HG03571 (cell line): ENCODE measurements at regions not wholly inside any gene's neighbourhood (a gene's known extent, or its start where the extent isn't known, plus 50 kb on each side); places are given as distances from the start of the nearest gene placed in this dataset.

Experiments used
- ATAC-seq: cut with Tn5 transposase; IDR thresholded peaks from one replicate; pipeline ENCODE4 v1.9.1; 2021; ENCODE audit not compliant: unreplicated experiment

DNA sequence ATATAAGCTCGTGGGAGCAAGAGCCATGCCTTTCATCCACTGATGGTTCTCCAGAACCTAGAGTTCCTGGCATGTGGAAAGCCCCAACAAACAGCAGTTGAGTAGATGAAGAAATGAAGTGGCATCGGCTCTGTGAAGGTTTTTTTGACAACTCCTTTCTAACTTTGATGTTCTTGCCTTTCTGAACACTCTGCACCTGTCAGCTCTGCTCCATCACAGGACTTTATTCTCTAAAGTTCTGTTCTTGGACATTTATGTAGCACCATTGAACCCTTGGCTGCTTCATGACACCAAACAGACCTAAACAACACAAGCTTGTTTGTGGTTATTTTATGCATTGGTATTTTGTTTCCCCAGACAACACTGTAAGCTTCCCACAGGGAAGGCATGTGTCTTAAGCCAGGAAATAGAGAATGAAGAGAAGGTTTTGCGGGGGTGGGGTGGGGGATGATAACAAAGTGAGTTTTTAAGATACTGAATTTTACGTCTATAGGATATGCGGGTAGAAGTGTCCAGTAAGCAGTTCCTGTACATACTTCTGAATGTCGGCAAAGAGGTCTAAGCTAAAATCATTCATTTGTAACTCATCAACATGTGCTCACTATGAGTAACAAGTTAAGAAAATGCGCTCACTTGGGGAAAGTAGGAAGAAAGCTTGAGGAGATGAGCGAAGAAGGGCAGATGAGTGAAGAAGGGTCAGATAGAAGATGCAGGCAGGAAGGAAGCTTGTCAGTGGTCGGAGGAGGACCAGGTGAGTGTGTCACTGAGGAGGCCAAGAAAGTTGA is 146.0 kb upstream of the PLEKHG7 start:
- peak; percentile 32 for ATAC-seq

DNA sequence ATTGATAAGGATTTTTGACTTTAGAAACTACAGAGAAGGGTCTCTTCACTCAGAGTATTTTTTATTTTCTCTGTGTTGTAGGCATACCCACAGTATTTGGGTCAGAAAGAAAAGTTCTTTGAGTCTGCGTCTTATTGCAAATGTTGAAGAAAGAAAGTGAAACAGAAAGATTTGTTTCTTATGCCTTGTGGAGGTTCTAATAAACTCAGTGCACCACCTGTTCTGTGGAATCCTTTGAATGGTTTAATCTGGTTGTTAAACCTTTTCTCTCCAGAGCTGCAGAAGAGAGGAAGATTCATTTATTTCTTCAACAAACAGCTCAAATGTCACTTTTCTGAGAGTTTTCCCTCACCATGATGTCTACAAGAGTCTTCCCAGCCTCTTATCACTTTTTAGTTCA is 146.6 kb upstream of the PLEKHG7 start:
- no peak for ATAC-seq

DNA sequence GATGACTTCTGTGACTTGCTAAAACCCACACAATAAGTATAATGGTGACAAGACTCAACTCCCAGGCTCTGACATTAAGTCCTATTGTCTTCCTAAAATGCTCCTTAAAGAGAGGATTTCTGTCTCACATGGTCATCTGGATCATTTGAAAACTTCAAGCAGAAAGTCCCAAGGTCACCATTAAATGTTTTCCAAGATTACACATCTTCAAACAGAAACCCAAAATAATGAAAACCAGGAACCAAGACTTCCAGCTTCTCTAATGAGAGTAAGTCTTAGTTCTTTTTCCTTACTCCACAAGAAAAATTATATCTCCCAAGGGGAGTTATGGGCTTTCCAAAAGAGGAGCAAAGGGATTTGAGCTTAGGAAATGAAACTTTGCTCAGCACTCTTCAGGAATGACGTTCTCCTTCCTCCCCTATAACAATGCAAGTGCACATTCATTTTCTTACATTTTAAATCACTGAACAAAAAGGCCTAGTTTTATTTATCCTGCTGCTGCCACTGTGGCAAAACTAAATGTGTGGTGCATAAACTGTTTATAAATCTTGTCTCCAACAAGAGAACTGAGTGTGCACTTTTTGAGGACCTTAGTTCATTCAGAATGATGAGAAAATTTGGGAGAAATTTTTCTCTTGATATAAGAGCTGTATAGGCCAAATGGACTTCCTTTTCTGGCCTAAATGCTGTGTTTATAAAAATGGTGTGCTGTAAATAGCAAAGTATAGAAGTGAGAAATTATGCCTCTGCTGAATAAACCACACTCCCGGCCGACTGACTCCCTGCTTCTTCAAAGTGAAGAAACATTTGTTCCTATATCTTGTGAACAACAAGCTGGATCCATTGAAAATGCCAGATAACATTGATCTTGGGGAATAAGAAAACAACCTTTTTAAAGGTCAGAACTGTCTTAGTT is 148.4 kb upstream of the PLEKHG7 start:
- no peak for ATAC-seq

GRCh38 chr12:92553389-92553788 is 149.4 kb upstream of the PLEKHG7 start:
- no peak for ATAC-seq

GRCh38 chr12:92552412-92553108 is 150.2 kb upstream of the PLEKHG7 start:
- ATAC-seq, result no peak

- ATAC-seq, result peak; percentile 58
Measured at GRCh38 chr12:92551853-92552397, 150.9 kb upstream of the PLEKHG7 start.

- ATAC-seq, result no peak
Measured at GRCh38 chr12:92551210-92551609, 151.6 kb upstream of the PLEKHG7 start.

DNA sequence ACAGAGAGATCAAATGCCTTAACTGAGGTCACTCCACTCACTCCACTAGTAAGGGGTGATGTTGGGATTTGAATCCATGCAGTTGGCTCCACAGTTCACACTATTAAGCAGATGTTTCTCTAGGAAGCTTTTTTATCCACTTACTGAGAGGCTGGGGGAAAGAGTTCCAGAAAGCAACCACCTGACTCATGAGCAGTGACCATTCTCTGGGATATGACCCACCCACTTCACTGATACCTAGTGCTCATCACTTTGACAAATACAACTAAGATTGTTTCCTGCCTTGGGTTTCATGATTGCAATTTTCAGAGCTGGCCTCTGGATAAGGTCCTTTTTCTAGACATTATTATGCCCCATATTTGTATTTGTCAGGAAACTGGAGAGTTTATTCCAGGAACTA is 152.1 kb upstream of the PLEKHG7 start:
- no peak for ATAC-seq

- no peak for ATAC-seq
Measured at GRCh38 chr12:92550254-92550653, 152.5 kb upstream of the PLEKHG7 start.

DNA sequence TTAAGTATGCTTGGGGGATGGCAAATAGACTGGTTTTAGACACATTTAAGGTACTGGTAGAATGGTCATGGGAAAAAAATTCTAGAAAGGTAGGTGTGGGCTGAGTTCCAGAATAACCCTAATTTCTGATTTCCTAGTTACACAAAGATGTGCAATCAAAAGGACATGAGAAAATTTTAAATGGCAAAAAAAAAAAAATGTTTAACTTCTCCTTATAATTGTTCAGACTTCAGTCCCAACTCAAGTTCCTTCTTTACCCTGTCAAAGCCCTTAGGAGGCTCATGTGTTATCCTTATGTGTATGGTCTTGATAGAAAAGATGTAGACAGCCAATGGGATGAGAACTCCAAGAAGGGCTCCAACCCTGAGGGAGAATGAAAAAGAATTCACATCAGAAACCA is 153.3 kb upstream of the PLEKHG7 start:
- ATAC-seq, result no peak

DNA sequence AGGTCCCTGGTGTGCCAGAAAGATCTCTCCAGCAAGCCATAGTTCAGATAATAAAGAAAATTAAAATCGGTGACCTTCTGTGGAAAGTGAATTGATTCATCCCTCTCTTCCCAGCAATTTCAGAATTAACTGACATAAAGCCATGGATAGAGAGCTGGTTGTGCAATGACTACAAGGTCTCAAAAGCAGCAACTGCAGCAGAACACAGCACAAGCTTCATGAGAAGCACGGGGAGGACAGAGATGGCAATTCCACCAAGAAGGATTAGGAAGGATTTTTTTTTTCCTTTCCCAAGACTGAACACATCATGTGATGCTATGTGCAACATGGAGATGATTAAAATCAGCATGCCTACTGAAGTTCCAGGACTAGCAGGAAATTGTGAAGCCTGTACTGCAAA is 154.9 kb upstream of the PLEKHG7 start:
- ATAC-seq, result no peak

DNA sequence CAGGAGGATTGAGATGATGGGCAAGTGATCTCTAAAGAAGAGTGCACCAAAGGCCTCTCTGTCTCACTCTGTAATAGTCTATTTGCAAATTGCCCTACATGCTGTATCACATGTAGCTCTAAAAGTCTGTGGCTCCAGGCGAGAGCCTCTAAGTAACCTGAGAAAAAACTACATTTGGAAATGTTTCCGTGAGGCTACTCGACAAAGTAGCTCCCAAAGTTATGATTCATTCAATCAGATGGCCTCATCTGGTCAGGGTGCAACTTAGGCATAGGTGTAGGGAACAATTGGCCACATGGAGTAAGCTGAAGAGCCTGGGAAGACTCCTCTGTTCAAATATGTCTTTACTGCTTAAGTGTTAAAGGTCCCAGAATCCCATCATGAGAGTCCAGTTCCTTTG is 155.4 kb upstream of the PLEKHG7 start:
- no peak for ATAC-seq

GRCh38 chr12:92546635-92547348 is 156.0 kb upstream of the PLEKHG7 start:
- peak; percentile 79 for ATAC-seq

- peak; percentile 35 for ATAC-seq
Measured at GRCh38 chr12:92546259-92546634, 156.5 kb upstream of the PLEKHG7 start.

GRCh38 chr12:92544322-92544721 is 158.5 kb upstream of the PLEKHG7 start:
- ATAC-seq, result no peak

DNA sequence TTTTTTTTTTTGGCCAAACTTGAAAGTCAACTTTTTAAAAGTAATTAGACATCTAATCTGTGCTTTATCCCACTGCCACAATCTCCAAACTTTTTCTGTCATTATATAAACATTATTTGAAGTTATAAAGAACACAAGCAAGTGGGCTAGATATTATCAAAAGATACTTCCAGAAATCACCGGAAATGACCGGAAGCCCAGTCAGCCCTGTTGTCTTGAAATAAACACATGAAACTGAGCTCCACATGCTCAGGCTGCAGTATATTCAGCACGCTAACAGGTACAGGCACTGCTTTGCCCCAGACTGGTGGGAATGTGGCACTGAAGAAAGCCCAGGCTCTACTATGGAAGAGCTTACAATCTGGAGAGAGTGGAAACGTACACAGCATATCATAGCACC is 158.9 kb upstream of the PLEKHG7 start:
- no peak for ATAC-seq

- ATAC-seq, result no peak
Measured at GRCh38 chr12:92543359-92543758, 159.4 kb upstream of the PLEKHG7 start.

- no peak for ATAC-seq
Measured at GRCh38 chr12:92541731-92542130, 161.1 kb upstream of the PLEKHG7 start.

- ATAC-seq, result no peak
Measured at GRCh38 chr12:92540782-92541423, 161.9 kb upstream of the PLEKHG7 start.
